H1 (cell line): ENCODE measurements at regions not wholly inside any gene's neighbourhood (a gene's known extent, or its start where the extent isn't known, plus 50 kb on each side); places are given as distances from the start of the nearest gene placed in this dataset.

ENCODE experiments used
- CTCF ChIA-PET: fragments of 300-600 bp; sonication (Branson Sonifier 250); formaldehyde crosslinking; loops from one replicate; lab custom pipeline; 2021; ENCODE audit not compliant: partially characterized antibody; lab: Charles Lee
- POLR2A ChIA-PET: fragments of 300-600 bp; sonication (Branson Sonifier 250); formaldehyde crosslinking; loops from one replicate; lab custom pipeline; 2021; ENCODE audit warnings: inconsistent platforms; ENCODE audit not compliant: partially characterized antibody; lab: Charles Lee
- DNase-seq, 2 experiments: peaks; one replicate each; pipeline versions ENCODE4 v3.0.0 to v3.0.0-alpha.2; 2010 to 2022; ENCODE audit warnings: low spot score in 2 of 2, low read depth in 1 of 2, mixed read lengths in 1 of 2
- FAIRE-seq: peaks from 2 replicates; lab custom pipeline; 2011; peaks lifted over from hg19 to GRCh38; lab: Jason Lieb, UNC
- H2AFZ ChIP-seq: 2 replicates; pipeline ENCODE4 v1.8.1; 2012; ENCODE audit warnings: low read length, inconsistent platforms
- H2AK5ac ChIP-seq: 2 replicates; pipeline ENCODE4 v1.6.1; 2013; ENCODE audit warnings: low read depth, low read length
- H2BK120ac ChIP-seq: replicated peaks from 2 replicates; pipeline ENCODE3; 2013; ENCODE audit warnings: low read depth, low read length, inconsistent platforms
- H2BK12ac ChIP-seq: 2 replicates; pipeline ENCODE4 v1.6.1; 2013; ENCODE audit warnings: low read depth, low read length
- H2BK15ac ChIP-seq: 2 replicates; pipeline ENCODE4 v1.6.1; 2013; ENCODE audit warnings: low read length
- H2BK20ac ChIP-seq: 2 replicates; pipeline ENCODE4 v1.6.1; 2013; ENCODE audit warnings: low read length
- H2BK5ac ChIP-seq: 2 replicates; pipeline ENCODE4 v1.6.1; 2013; ENCODE audit warnings: low read depth, low read length
- H3K14ac ChIP-seq: 2 replicates; pipeline ENCODE4 v1.6.1; 2013; ENCODE audit warnings: inconsistent platforms; ENCODE audit not compliant: insufficient read length
- H3K18ac ChIP-seq: 2 replicates; pipeline ENCODE4 v1.6.1; 2013; ENCODE audit warnings: low read length; ENCODE audit errors: extremely low read depth
- H3K23ac ChIP-seq: 2 replicates; pipeline ENCODE4 v1.6.1; 2013; ENCODE audit warnings: inconsistent platforms; ENCODE audit not compliant: insufficient read length
- H3K23me2 ChIP-seq: 2 replicates; pipeline ENCODE4 v1.6.1; 2013; ENCODE audit warnings: low read depth, low read length
- H3K27ac ChIP-seq: 2 replicates; pipeline ENCODE4 v1.6.1; 2011; ENCODE audit warnings: low read depth, low read length, inconsistent platforms
- H3K27me3 ChIP-seq, 4 experiments: replicated peaks in 1 of 4; 1 replicate in 1 of 4; 2 replicates in 3 of 4; pipeline versions ENCODE4 v1.6.1 to v1.8.1; 2011 to 2013; ENCODE audit warnings: low read length in 3 of 4, mild to moderate bottlenecking in 3 of 4, inconsistent platforms in 2 of 4, mixed read lengths in 2 of 4, moderate library complexity in 1 of 4; ENCODE audit not compliant: control insufficient read depth in 3 of 4, insufficient read depth in 3 of 4; ENCODE audit errors: extremely low read depth in 1 of 4
- H3K36me3 ChIP-seq, 4 experiments: 2 replicates each; pipeline versions ENCODE4 v1.6.1 to v1.8.1; 2011 to 2013; ENCODE audit warnings: mild to moderate bottlenecking in 4 of 4, low read length in 3 of 4, moderate library complexity in 2 of 4, control low read depth in 1 of 4, inconsistent platforms in 1 of 4; ENCODE audit not compliant: insufficient read depth in 4 of 4, control insufficient read depth in 2 of 4
- H3K4ac ChIP-seq: replicated peaks from 2 replicates; pipeline ENCODE3; 2013; ENCODE audit warnings: low read length, low read depth, mixed read lengths, inconsistent platforms; ENCODE audit not compliant: insufficient read length
- H3K4me1 ChIP-seq, 4 experiments: replicated peaks in 1 of 4; 1 replicate in 1 of 4; 2 replicates in 3 of 4; pipeline versions ENCODE4 v1.6.1 to v1.8.1; 2011 to 2013; ENCODE audit warnings: low read length in 3 of 4, inconsistent platforms in 2 of 4, mixed read lengths in 1 of 4; ENCODE audit not compliant: insufficient read depth in 4 of 4, control insufficient read depth in 3 of 4
- H3K4me2 ChIP-seq, 2 experiments: 2 replicates each; pipeline versions ENCODE4 v1.6.1 to v1.8.1; 2011 to 2013; ENCODE audit warnings: low read depth in 2 of 2, low read length in 2 of 2, control low read depth in 1 of 2, inconsistent platforms in 1 of 2, mild to moderate bottlenecking in 1 of 2; ENCODE audit not compliant: insufficient read depth in 1 of 2
- H3K4me3 ChIP-seq, 4 experiments: fragments of 200-600, 300-600 bp in 1 of 4; sonication (generic), shearing (Covaris generic), sonication (Bioruptor Twin) in 1 of 4; 2 replicates each; pipeline versions ENCODE4 v1.5.1 to v1.8.1; 2011 to 2016; ENCODE audit warnings: low read length in 4 of 4, low read depth in 3 of 4, control low read depth in 2 of 4, inconsistent platforms in 2 of 4, mild to moderate bottlenecking in 2 of 4, mixed read lengths in 1 of 4, moderate library complexity in 1 of 4; ENCODE audit not compliant: insufficient read depth in 2 of 4; ENCODE audit errors: extremely low read depth in 1 of 4
- H3K56ac ChIP-seq: replicated peaks from 2 replicates; pipeline ENCODE3; 2013; ENCODE audit warnings: low read depth, mild to moderate bottlenecking, mixed read lengths, low read length, inconsistent platforms; ENCODE audit not compliant: insufficient read length
- H3K79me1 ChIP-seq: 2 replicates; pipeline ENCODE4 v1.6.1; 2013; ENCODE audit warnings: low read depth, low read length, control low read depth
- H3K79me2 ChIP-seq, 2 experiments: 2 replicates each; pipeline versions ENCODE4 v1.6.1 to v1.8.1; 2012 to 2013; ENCODE audit warnings: low read length in 2 of 2, mild to moderate bottlenecking in 2 of 2, inconsistent platforms in 1 of 2; ENCODE audit not compliant: insufficient read depth in 2 of 2, control insufficient read depth in 1 of 2
- H3K9ac ChIP-seq, 4 experiments: replicated peaks in 1 of 4; 1 replicate in 1 of 4; 2 replicates in 3 of 4; pipeline versions ENCODE4 v1.6.1 to v1.8.1; 2011 to 2013; ENCODE audit warnings: low read depth in 3 of 4, low read length in 3 of 4, control low read depth in 2 of 4, mild to moderate bottlenecking in 2 of 4, moderate library complexity in 2 of 4, inconsistent platforms in 1 of 4; ENCODE audit errors: extremely low read depth in 1 of 4
- H3K9me3 ChIP-seq, 2 experiments: 2 replicates each; pipeline versions ENCODE4 v1.6.1 to v1.8.1; 2012 to 2013; ENCODE audit warnings: mild to moderate bottlenecking in 2 of 2, moderate library complexity in 2 of 2, control low read depth in 1 of 2, inconsistent platforms in 1 of 2, low read depth in 1 of 2, low read length in 1 of 2, mixed read lengths in 1 of 2; ENCODE audit not compliant: insufficient read depth in 2 of 2
- H4K20me1 ChIP-seq, 2 experiments: replicated peaks in 1 of 2; 2 replicates each; pipeline versions ENCODE3 to v1.8.1; 2011 to 2013; ENCODE audit warnings: inconsistent platforms in 2 of 2, low read length in 2 of 2, mild to moderate bottlenecking in 1 of 2; ENCODE audit not compliant: insufficient read depth in 2 of 2, control insufficient read depth in 1 of 2
- H4K5ac ChIP-seq: 2 replicates; pipeline ENCODE4 v1.6.1; 2013; ENCODE audit warnings: low read length, low read depth, mixed read lengths, inconsistent platforms; ENCODE audit not compliant: insufficient read length
- H4K8ac ChIP-seq: 2 replicates; pipeline ENCODE4 v1.8.0; 2013; ENCODE audit warnings: mild to moderate bottlenecking, moderate library complexity, low read length, inconsistent platforms; ENCODE audit not compliant: insufficient read depth; ENCODE audit errors: extremely low read depth
- H4K91ac ChIP-seq: replicated peaks from 2 replicates; pipeline ENCODE3; 2013; ENCODE audit warnings: low read length, mixed read lengths, inconsistent platforms; ENCODE audit not compliant: insufficient read length
- CBX5 ChIP-seq: fragments of 300-800, 300-1000 bp; sonication (generic); IDR thresholded peaks from 2 replicates; pipeline ENCODE4 v1.7.1; 2016; ENCODE audit warnings: antibody characterized with exemption, low read length, low read depth
- HDAC6 ChIP-seq: IDR thresholded peaks from one replicate; pipeline ENCODE4 v1.7.1; 2012; ENCODE audit warnings: low read depth, mild to moderate bottlenecking, inconsistent platforms, low read length, moderate library complexity
- JUN ChIP-seq: IDR thresholded peaks from 2 replicates; pipeline ENCODE4 v1.6.1; 2011; ENCODE audit warnings: low read depth, mild to moderate bottlenecking, improper control_type of control experiment, low read length
- JUND ChIP-seq: IDR thresholded peaks from 2 replicates; pipeline ENCODE4 v1.6.1; 2011; ENCODE audit warnings: mild to moderate bottlenecking, improper control_type of control experiment, low read length
- KDM4A ChIP-seq: IDR thresholded peaks from one replicate; pipeline ENCODE4 v1.7.1; 2012; ENCODE audit warnings: low read depth, mild to moderate bottlenecking, moderate library complexity, low read length, inconsistent platforms; ENCODE audit not compliant: severe bottlenecking
- KDM5A ChIP-seq: fragments of 200-600 bp; IDR thresholded peaks from 2 replicates; pipeline ENCODE4 v1.7.1; 2012; ENCODE audit warnings: mild to moderate bottlenecking, low read length, inconsistent platforms, mixed read lengths
- PHF8 ChIP-seq: fragments of 200-600 bp; sonication (generic); conservative IDR thresholded peaks from 2 replicates; pipeline ENCODE4 v1.7.1; 2012; ENCODE audit warnings: low read depth, mild to moderate bottlenecking, inconsistent platforms, low read length, moderate library complexity
- SAP30 ChIP-seq: fragments of 300-600 bp; sonication (generic); IDR thresholded peaks from 2 replicates; pipeline ENCODE4 v1.7.1; 2012; ENCODE audit warnings: low read length, moderate library complexity, mild to moderate bottlenecking, inconsistent platforms; ENCODE audit not compliant: insufficient read depth, insufficient replicate concordance
- TAF1 ChIP-seq: IDR thresholded peaks from 2 replicates; pipeline ENCODE4 v1.6.1; 2011; ENCODE audit warnings: mild to moderate bottlenecking, low read depth, low read length
- TBP ChIP-seq: IDR thresholded peaks from 2 replicates; pipeline ENCODE4 v1.6.1; 2011; ENCODE audit warnings: low read depth, low read length, improper control_type of control experiment
- TEAD4 ChIP-seq: IDR thresholded peaks from 2 replicates; pipeline ENCODE4 v1.6.1; 2012; ENCODE audit warnings: low read depth, low read length, inconsistent platforms, mixed read lengths
- TF ChIP-seq, protein P1 (sequence below): IDR thresholded peaks from 2 replicates; pipeline ENCODE4 v1.6.1; 2012; ENCODE audit warnings: inconsistent platforms

DNA sequence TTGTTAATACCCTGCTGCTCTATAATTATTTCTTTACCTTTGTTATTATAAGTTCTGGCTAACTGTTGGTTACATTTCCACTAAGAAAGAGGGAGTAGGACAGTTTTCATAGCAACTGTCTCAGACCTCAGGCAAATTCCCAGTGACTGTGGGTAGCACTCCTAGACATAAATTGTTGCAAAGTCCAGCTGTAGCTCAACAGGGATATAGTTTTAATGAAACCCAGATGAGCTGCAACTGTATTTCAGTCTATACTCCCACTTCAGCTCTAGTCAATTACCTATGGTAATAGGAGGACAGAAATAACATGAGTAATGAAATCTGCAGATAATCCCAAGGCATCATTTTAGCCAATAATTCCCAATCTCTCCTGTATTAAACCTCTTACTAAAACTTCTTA lies 103.0 kb upstream of the SEMA3A start:
- FAIRE-seq (no peak), DNase-seq (no peak)
- Histone ChIP-seq H3K9ac (no peak overlapping the region), H3K4me3 (no peak overlapping the region), H2BK5ac (no peak overlapping the region), H2AFZ (no peak overlapping the region), H3K27ac (no peak overlapping the region), H3K9me3 (no peaks in the 10 kb centered on the region), H3K4me2 (no peak overlapping the region), H2BK20ac (no peak overlapping the region), H3K4ac (no peak overlapping the region), H4K91ac (no peak overlapping the region), H3K56ac (no peak overlapping the region), H3K18ac (no peak overlapping the region), H2BK15ac (no peak overlapping the region), H3K14ac (no peak overlapping the region), H3K4me1 (no peaks in the 10 kb centered on the region), H3K79me2 (no peaks in the 10 kb centered on the region), H3K36me3 (no peaks in the 10 kb centered on the region), H3K79me1 (no peaks in the 10 kb centered on the region), H2BK12ac (no peak overlapping the region), H3K23ac (no peak overlapping the region), H3K27me3 (no peaks in the 10 kb centered on the region), H2BK120ac (no peak overlapping the region), H3K23me2 (no peaks in the 10 kb centered on the region), H4K8ac (no peak overlapping the region), H2AK5ac (no peak overlapping the region), H4K20me1 (no peaks in the 10 kb centered on the region), H4K5ac (no peak overlapping the region)
- ChIA-PET POLR2A (no interaction called here), CTCF (interaction anchor here (0.7 kb wide), 1 partner anchor 26 kb away, joined by 3 read pairs; no protein-coding TSS in a partner anchor)
- TF ChIP-seq, protein P1, sequence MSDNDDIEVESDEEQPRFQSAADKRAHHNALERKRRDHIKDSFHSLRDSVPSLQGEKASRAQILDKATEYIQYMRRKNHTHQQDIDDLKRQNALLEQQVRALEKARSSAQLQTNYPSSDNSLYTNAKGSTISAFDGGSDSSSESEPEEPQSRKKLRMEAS = no peak
- no peak for TF ChIP-seq CBX5
- TF ChIP-seq TEAD4 = no peak
- no peak for TF ChIP-seq KDM5A
- TF ChIP-seq SAP30 = no peak
- TF ChIP-seq JUN = no peak
- TF ChIP-seq PHF8 = no peak
- TF ChIP-seq JUND = no peak
- no peak for TF ChIP-seq TBP
- no peak for TF ChIP-seq KDM4A
- no peak for TF ChIP-seq TAF1
- no peak for TF ChIP-seq HDAC6
